HepG2 (cell line): ENCODE measurements at regions not wholly inside any gene's neighbourhood (a gene's known extent, or its start where the extent isn't known, plus 50 kb on each side); places are given as distances from the start of the nearest gene placed in this dataset.

Experiments
- ATAC-seq: fragments of 200-7000 bp; cut with Tn5 transposase; 3 replicates; pipeline ENCODE4 v1.9.1; 2020; ENCODE audit warnings: mild to moderate bottlenecking, moderate library complexity
- BruUV-seq: library from RNA; stranded (reverse); fragments of 400-500 nt; replicated peaks from 2 replicates; lab custom pipeline; 2021; lab: Mats Ljungman, UMichigan
- CTCF ChIA-PET: fragments of 300-600 bp; formaldehyde crosslinking; extraction: SDS; loops from one replicate; lab custom pipeline; 2021; ENCODE audit warnings: low total read pairs, inconsistent platforms, low intra/inter-chr PET ratio; lab: Yijun Ruan, JAX
- POLR2A ChIA-PET: fragments of 350-600 bp; sonication (Branson Sonifier 250); formaldehyde crosslinking; loops from one replicate; lab custom pipeline; 2020; ENCODE audit warnings: antibody characterized with exemption, inconsistent platforms; lab: Yijun Ruan, JAX
- DNase-seq: peaks from one replicate; pipeline ENCODE4 v3.0.0-alpha.2; 2015; ENCODE audit warnings: low spot score
- FAIRE-seq: peaks from 3 replicates; lab custom pipeline; 2011; peaks lifted over from hg19 to GRCh38; lab: Jason Lieb, UNC
- H2AFZ ChIP-seq: one replicate; pipeline ENCODE4 v1.6.1; 2011; ENCODE audit warnings: low read length, inconsistent platforms
- H3K27ac ChIP-seq: fragments of 300-600 bp; 3 replicates; pipeline ENCODE4 v1.8.0; 2011; ENCODE audit warnings: mixed run types, mild to moderate bottlenecking, mixed read lengths, low read length, inconsistent platforms; ENCODE audit not compliant: insufficient read depth; ENCODE audit errors: extremely low read length
- H3K27me3 ChIP-seq, 2 experiments: fragments of 200-600 bp in 1 of 2; 2 replicates in 1 of 2; 3 replicates in 1 of 2; pipeline versions ENCODE4 v1.6.0 to v1.8.0; 2011; ENCODE audit warnings: low read length in 2 of 2, mild to moderate bottlenecking in 2 of 2, moderate library complexity in 2 of 2, inconsistent platforms in 1 of 2; ENCODE audit not compliant: insufficient read depth in 2 of 2, control insufficient read depth in 1 of 2
- H3K36me3 ChIP-seq, 2 experiments: fragments of 200-600 bp in 1 of 2; replicated peaks in 1 of 2; 2 replicates in 1 of 2; 3 replicates in 1 of 2; pipeline versions ENCODE4 v1.5.1 to v1.8.0; 2011; ENCODE audit warnings: low read length in 2 of 2, inconsistent platforms in 1 of 2; ENCODE audit not compliant: insufficient read depth in 2 of 2, control insufficient read depth in 1 of 2
- H3K4me1 ChIP-seq: 2 replicates; pipeline ENCODE4 v1.5.1; 2012; ENCODE audit warnings: low read length, inconsistent platforms; ENCODE audit not compliant: insufficient read depth
- H3K4me2 ChIP-seq: 2 replicates; pipeline ENCODE4 v1.6.0; 2011; ENCODE audit warnings: low read depth, low read length, inconsistent platforms
- H3K4me3 ChIP-seq, 3 experiments: fragments of 200-600 bp in 1 of 3; sonication (generic), shearing (Covaris generic) in 1 of 3; replicated peaks in 1 of 3; 2 replicates each; pipeline ENCODE4 v1.5.1; 2011 to 2016; ENCODE audit warnings: low read length in 3 of 3, inconsistent platforms in 2 of 3, low read depth in 2 of 3, mild to moderate bottlenecking in 2 of 3, control low read depth in 1 of 3, mixed read lengths in 1 of 3; ENCODE audit not compliant: insufficient read depth in 1 of 3
- H3K79me2 ChIP-seq: one replicate; pipeline ENCODE4 v1.6.1; 2011; ENCODE audit warnings: low read length, inconsistent platforms; ENCODE audit not compliant: insufficient read depth
- H3K9ac ChIP-seq: 2 replicates; pipeline ENCODE4 v1.6.0; 2011; ENCODE audit warnings: mild to moderate bottlenecking, low read depth, low read length, inconsistent platforms; ENCODE audit not compliant: insufficient read depth
- H3K9me3 ChIP-seq: 2 replicates; pipeline ENCODE4 v1.5.1; 2012; ENCODE audit warnings: mild to moderate bottlenecking, low read length
- H4K20me1 ChIP-seq: 2 replicates; pipeline ENCODE4 v1.6.0; 2011; ENCODE audit warnings: inconsistent platforms, mild to moderate bottlenecking, low read length, moderate library complexity; ENCODE audit not compliant: insufficient read depth
- FOSL2 ChIP-seq: sonication (generic); formaldehyde crosslinking; IDR thresholded peaks from 2 replicates; pipeline ENCODE4 v1.4.0; 2020; ENCODE audit warnings: missing genetic modification reagents
- JUND ChIP-seq: sonication (generic); formaldehyde crosslinking; IDR thresholded peaks from 2 replicates; pipeline ENCODE4 v1.8.0; 2022; ENCODE audit warnings: mild to moderate bottlenecking, missing genetic modification reagents
- NRL ChIP-seq: sonication (generic); formaldehyde crosslinking; IDR thresholded peaks from 2 replicates; pipeline ENCODE4 v1.5.0; 2020; ENCODE audit warnings: missing genetic modification reagents, mild to moderate bottlenecking, moderate library complexity, borderline replicate concordance
- SMAD3 ChIP-seq: sonication (generic); formaldehyde crosslinking; IDR thresholded peaks from 2 replicates; pipeline ENCODE4 v1.4.0; 2020; ENCODE audit warnings: missing genetic modification reagents
- ZNF12 ChIP-seq: sonication (generic); formaldehyde crosslinking; IDR thresholded peaks from 2 replicates; pipeline ENCODE4 v1.5.0; 2020; ENCODE audit warnings: missing genetic modification reagents
- ZNF569 ChIP-seq: sonication (generic); formaldehyde crosslinking; IDR thresholded peaks from 2 replicates; pipeline ENCODE4 v1.5.0; 2020; ENCODE audit warnings: mild to moderate bottlenecking, missing genetic modification reagents, moderate library complexity, borderline replicate concordance
- ZNF598 ChIP-seq: sonication (generic); formaldehyde crosslinking; IDR thresholded peaks from 2 replicates; pipeline ENCODE4 v1.5.1; 2020; ENCODE audit warnings: mild to moderate bottlenecking, missing genetic modification reagents, borderline replicate concordance
- ZNF616 ChIP-seq: sonication (generic); formaldehyde crosslinking; IDR thresholded peaks from 2 replicates; pipeline ENCODE4 v1.5.0; 2020; ENCODE audit warnings: low read depth, mild to moderate bottlenecking, missing genetic modification reagents
- WGBS: methylation state at CpG from one replicate; pipeline ENCODE4 v1.1.6; 2017; ENCODE audit warnings: low lambda C conversion rate; 5-methylcytosine and 5-hydroxymethylcytosine counted together
- in situ Hi-C: cut with HindIII; loops from 2 replicates; pipeline ENCODE4 v1.10.0; 2017; ENCODE audit warnings: low pct_unique_long_range_greater_than_20kb; ENCODE audit not compliant: extremely low pct_ligation_motif_present
- intact Hi-C: fragments of 100-400 bp; cut with micrococcal nuclease; formaldehyde crosslinking; loops from one replicate; pipeline ENCODE4 v1.10.0; 2022; ENCODE audit not compliant: unreplicated experiment
- TF ChIP-seq, protein P1 (sequence below): sonication (generic); formaldehyde crosslinking; IDR thresholded peaks from one replicate; pipeline ENCODE4 v1.5.1; 2020; ENCODE audit warnings: mild to moderate bottlenecking, missing genetic modification reagents; ENCODE audit errors: not compliant biosample characterization

- TF ChIP-seq JUND (CRISPR knock-in tag), result 0 out of 2 replicates have a peak, but pooled peaks have one; percentile 32
- TF ChIP-seq NRL (CRISPR knock-in tag), result no peak
- TF ChIP-seq, all 625 proteins: peak for 26
These were observed 92.3 kb downstream of the SPRY1 start (continued) for GRCh38 chr4:123488916-123489315.

DNA sequence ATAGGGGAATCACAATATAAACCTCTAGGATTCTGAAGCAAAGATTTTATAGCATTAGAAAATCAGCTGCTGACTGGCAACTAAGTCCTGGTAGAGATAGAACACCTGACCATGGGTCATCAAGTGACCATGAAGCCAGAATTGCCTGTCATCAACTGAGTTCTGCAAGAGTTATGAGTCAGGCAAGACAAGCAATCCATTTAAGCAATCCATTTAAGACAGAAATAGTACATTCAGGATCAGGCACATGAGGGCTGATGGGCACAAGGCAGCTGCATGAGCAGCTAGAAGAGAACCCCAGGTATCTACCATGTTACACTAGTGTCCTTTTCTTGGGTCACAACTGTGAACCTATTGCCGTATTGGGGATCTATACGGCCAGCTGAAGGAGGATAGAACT lies 98.9 kb downstream of the SPRY1 start:
- intact Hi-C loops, result no loop called here
- Histone ChIP-seq H3K4me2 (no peak overlapping the region), H3K4me1 (peaks cover 8% of the 10 kb centered on the region; the same call in 1 of the 2 replicates), H4K20me1 (no peaks in the 10 kb centered on the region), H3K9me3 (no peaks in the 10 kb centered on the region), H3K9ac (no peak overlapping the region), H3K27me3 (no peaks in the 10 kb centered on the region), H2AFZ (no peak overlapping the region), H3K79me2 (no peaks in the 10 kb centered on the region), H3K36me3 (no peaks in the 10 kb centered on the region), H3K27ac (no peak overlapping the region), H3K4me3 (no peak overlapping the region)
- FAIRE-seq (no peak), ATAC-seq (no peak), DNase-seq (no peak)
- POLR2A ChIA-PET, result interaction anchor here (1.0 to 1.6 kb wide), 3 partner anchors 10 to 60 kb away, joined by 3 to 5 read pairs (median 4); no protein-coding TSS in a partner anchor
- WGBS, result 94% methylated on average over 2 of the region's 2 CpGs
- TF ChIP-seq FOSL2 (peak; percentile 68), ZNF598 (CRISPR knock-in tag) (no peak)
- in situ Hi-C loops, result no loop called here
- no TSS peak for BruUV-seq
- CTCF ChIA-PET, result no interaction called here

- WGBS, result 100% methylated on average over 3 of the region's 4 CpGs
- TF ChIP-seq SMAD3 (CRISPR knock-in tag), result no peak
- TF ChIP-seq, protein P1, sequence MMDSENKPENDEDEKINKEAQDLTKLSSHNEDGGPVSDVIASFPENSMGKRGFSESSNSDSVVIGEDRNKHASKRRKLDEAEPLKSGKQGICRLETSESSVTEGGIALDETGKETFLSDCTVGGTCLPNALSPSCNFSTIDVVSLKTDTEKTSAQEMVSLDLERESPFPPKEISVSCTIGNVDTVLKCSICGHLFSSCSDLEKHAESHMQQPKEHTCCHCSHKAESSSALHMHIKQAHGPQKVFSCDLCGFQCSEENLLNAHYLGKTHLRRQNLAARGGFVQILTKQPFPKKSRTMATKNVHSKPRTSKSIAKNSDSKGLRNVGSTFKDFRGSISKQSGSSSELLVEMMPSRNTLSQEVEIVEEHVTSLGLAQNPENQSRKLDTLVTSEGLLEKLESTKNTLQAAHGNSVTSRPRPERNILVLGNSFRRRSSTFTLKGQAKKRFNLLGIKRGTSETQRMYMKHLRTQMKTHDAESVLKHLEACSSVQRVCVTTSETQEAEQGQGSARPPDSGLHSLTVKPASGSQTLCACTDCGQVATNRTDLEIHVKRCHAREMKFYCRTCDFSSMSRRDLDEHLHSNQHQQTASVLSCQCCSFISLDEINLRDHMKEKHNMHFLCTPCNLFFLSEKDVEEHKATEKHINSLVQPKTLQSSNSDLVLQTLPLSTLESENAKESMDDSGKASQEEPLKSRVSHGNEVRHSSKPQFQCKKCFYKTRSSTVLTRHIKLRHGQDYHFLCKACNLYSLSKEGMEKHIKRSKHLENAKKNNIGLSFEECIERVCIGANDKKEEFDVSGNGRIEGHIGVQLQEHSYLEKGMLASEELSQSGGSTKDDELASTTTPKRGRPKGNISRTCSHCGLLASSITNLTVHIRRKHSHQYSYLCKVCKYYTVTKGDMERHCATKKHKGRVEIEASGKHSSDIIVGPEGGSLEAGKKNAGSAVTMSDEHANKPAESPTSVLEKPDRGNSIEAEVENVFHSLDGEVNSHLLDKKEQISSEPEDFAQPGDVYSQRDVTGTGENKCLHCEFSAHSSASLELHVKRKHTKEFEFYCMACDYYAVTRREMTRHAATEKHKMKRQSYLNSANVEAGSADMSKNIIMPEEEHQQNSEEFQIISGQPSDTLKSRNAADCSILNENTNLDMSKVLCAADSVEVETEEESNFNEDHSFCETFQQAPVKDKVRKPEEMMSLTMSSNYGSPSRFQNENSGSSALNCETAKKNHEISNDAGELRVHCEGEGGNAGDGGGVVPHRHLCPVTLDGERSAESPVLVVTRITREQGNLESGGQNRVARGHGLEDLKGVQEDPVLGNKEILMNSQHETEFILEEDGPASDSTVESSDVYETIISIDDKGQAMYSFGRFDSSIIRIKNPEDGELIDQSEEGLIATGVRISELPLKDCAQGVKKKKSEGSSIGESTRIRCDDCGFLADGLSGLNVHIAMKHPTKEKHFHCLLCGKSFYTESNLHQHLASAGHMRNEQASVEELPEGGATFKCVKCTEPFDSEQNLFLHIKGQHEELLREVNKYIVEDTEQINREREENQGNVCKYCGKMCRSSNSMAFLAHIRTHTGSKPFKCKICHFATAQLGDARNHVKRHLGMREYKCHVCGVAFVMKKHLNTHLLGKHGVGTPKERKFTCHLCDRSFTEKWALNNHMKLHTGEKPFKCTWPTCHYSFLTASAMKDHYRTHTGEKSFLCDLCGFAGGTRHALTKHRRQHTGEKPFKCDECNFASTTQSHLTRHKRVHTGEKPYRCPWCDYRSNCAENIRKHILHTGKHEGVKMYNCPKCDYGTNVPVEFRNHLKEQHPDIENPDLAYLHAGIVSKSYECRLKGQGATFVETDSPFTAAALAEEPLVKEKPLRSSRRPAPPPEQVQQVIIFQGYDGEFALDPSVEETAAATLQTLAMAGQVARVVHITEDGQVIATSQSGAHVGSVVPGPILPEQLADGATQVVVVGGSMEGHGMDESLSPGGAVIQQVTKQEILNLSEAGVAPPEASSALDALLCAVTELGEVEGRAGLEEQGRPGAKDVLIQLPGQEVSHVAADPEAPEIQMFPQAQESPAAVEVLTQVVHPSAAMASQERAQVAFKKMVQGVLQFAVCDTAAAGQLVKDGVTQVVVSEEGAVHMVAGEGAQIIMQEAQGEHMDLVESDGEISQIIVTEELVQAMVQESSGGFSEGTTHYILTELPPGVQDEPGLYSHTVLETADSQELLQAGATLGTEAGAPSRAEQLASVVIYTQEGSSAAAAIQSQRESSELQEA (CRISPR knock-in tag), result no peak
- TF ChIP-seq ZNF569 (CRISPR knock-in tag), result no peak
- TF ChIP-seq ZNF12 (CRISPR knock-in tag), result no peak
- no peak for TF ChIP-seq ZNF616
These were observed 99.8 kb downstream of the SPRY1 start for GRCh38 chr4:123496421-123496820.

More at GRCh38 chr4:123496421-123496820, 99.8 kb downstream of the SPRY1 start:
- Histone ChIP-seq H3K4me2 (no peak overlapping the region), H3K9me3 (no peaks in the 10 kb centered on the region), H3K27me3 (no peaks in the 10 kb centered on the region), H4K20me1 (no peaks in the 10 kb centered on the region), H3K27ac (no peak overlapping the region), H3K79me2 (no peaks in the 10 kb centered on the region), H2AFZ (no peak overlapping the region), H3K4me3 (no peak overlapping the region), H3K36me3 (no peaks in the 10 kb centered on the region), H3K9ac (no peak overlapping the region), H3K4me1 (peaks cover 8% of the 10 kb centered on the region; the same call in 1 of the 2 replicates)
- ChIA-PET CTCF (no interaction called here), POLR2A (interaction anchor here (0.6 to 1.6 kb wide), 3 partner anchors 17 to 88 kb away, joined by 3 to 5 read pairs (median 3); no protein-coding TSS in a partner anchor)
- ATAC-seq (no peak; the same call in 2 of the 3 replicates), DNase-seq (no peak), FAIRE-seq (no peak)
- in situ Hi-C loops, result no loop called here
- no TSS peak for BruUV-seq
- intact Hi-C loops, result no loop called here
